ENCODE measurements at regions not wholly inside any gene's neighbourhood (a gene's known extent, or its start where the extent isn't known, plus 50 kb on each side); places are given as distances from the start of the nearest gene placed in this dataset.

GRCh38 chr15:85976986-85977385 is 102.7 kb upstream of the AGBL1 start:
- DNase-seq (ENCODE audit: low read depth in 2 of 2) = no peak

- DNase-seq (ENCODE audit: low read depth in 2 of 2) = no peak
These were observed 102.1 kb upstream of the AGBL1 start for GRCh38 chr15:85977586-85977985.

GRCh38 chr15:85979929-85980328 is 99.7 kb upstream of the AGBL1 start:
- DNase-seq (ENCODE audit: low read depth in 2 of 2) = no peak

- DNase-seq (ENCODE audit: low read depth in 2 of 2) = no peak
These were observed 98.7 kb upstream of the AGBL1 start for GRCh38 chr15:85980946-85981345.

- DNase-seq (ENCODE audit: low read depth in 2 of 2) = no peak
These were observed 95.4 kb upstream of the AGBL1 start for GRCh38 chr15:85984241-85984640.

- DNase-seq (ENCODE audit: low read depth in 2 of 2) = no peak
These were observed 93.6 kb upstream of the AGBL1 start for GRCh38 chr15:85986116-85986515.

- DNase-seq (ENCODE audit: low read depth in 2 of 2) = no peak
These were observed 92.9 kb upstream of the AGBL1 start for GRCh38 chr15:85986741-85987140.

GRCh38 chr15:85988741-85989140 is 90.9 kb upstream of the AGBL1 start:
- no peak for DNase-seq (ENCODE audit: low read depth in 2 of 2)

GRCh38 chr15:85992224-85992623 is 87.4 kb upstream of the AGBL1 start:
- DNase-seq (ENCODE audit: low read depth in 2 of 2) = no peak

GRCh38 chr15:85993116-85993515 is 86.6 kb upstream of the AGBL1 start:
- DNase-seq (ENCODE audit: low read depth in 2 of 2) = no peak

GRCh38 chr15:85997618-85998017 is 82.1 kb upstream of the AGBL1 start:
- DNase-seq (ENCODE audit: low read depth in 2 of 2) = no peak

GRCh38 chr15:85999658-86000057 is 80.0 kb upstream of the AGBL1 start:
- no peak for DNase-seq (ENCODE audit: low read depth in 2 of 2)

- no peak for DNase-seq (ENCODE audit: low read depth in 2 of 2)
These were observed 78.5 kb upstream of the AGBL1 start for GRCh38 chr15:86001200-86001599.

GRCh38 chr15:86002444-86002843 is 77.2 kb upstream of the AGBL1 start:
- DNase-seq (ENCODE audit: low read depth in 2 of 2) = no peak

GRCh38 chr15:86004061-86004460 is 75.6 kb upstream of the AGBL1 start:
- DNase-seq (ENCODE audit: low read depth in 2 of 2) = no peak

- DNase-seq (ENCODE audit: low read depth in 2 of 2) = no peak
These were observed 73.1 kb upstream of the AGBL1 start for GRCh38 chr15:86006546-86006945.

- no peak for DNase-seq (ENCODE audit: low read depth in 2 of 2)
These were observed 69.9 kb upstream of the AGBL1 start for GRCh38 chr15:86009727-86010126.

- DNase-seq (ENCODE audit: low read depth in 2 of 2) = no peak
These were observed 69.3 kb upstream of the AGBL1 start for GRCh38 chr15:86010398-86010797.

GRCh38 chr15:86010891-86011290 is 68.8 kb upstream of the AGBL1 start:
- no peak for DNase-seq (ENCODE audit: low read depth in 2 of 2)

GRCh38 chr15:86014016-86014415 is 65.7 kb upstream of the AGBL1 start:
- no peak for DNase-seq (ENCODE audit: low read depth in 2 of 2)

GRCh38 chr15:86016750-86017149 is 62.9 kb upstream of the AGBL1 start:
- DNase-seq (ENCODE audit: low read depth in 2 of 2) = no peak

- DNase-seq (ENCODE audit: low read depth in 2 of 2) = no peak
These were observed 61.0 kb upstream of the AGBL1 start for GRCh38 chr15:86018679-86019078.

GRCh38 chr15:86021281-86022264 is 58.1 kb upstream of the AGBL1 start:
- DNase-seq (ENCODE audit: low read depth in 2 of 2) = no peak
